22Rv1 (cell line): ENCODE measurements at regions not wholly inside any gene's neighbourhood (a gene's known extent, or its start where the extent isn't known, plus 50 kb on each side); places are given as distances from the start of the nearest gene placed in this dataset.

Experiments used
- CTCF ChIP-seq: fragments of 450-650 bp; IDR thresholded peaks from 2 replicates; pipeline ENCODE4 v1.5.1; 2017; ENCODE audit warnings: mild to moderate bottlenecking
- ZFX ChIP-seq: fragments of 450-650 bp; IDR thresholded peaks from 2 replicates; pipeline ENCODE4 v1.6.1; 2017; ENCODE audit warnings: antibody characterized with exemption, borderline replicate concordance

GRCh38 chr11:33540427-33540826, 160.2 kb downstream of the C11orf91 start:
- TF ChIP-seq CTCF (no peak), ZFX (no peak)
